HG03196 (cell line): ENCODE measurements at regions not wholly inside any gene's neighbourhood (a gene's known extent, or its start where the extent isn't known, plus 50 kb on each side); places are given as distances from the start of the nearest gene placed in this dataset.
"Not testable (repeated sequence)": the region's sequence is repeated elsewhere in the genome, so short reads cannot be mapped to it uniquely, and the experiment has no call there.

Experiments
- ATAC-seq: cut with Tn5 transposase; IDR thresholded peaks from one replicate; pipeline ENCODE4 v1.9.1; 2021; ENCODE audit not compliant: unreplicated experiment

- no peak for ATAC-seq
These were observed 135.9 kb downstream of the C6orf118 start for GRCh38 chr6:165173484-165173883.

GRCh38 chr6:165167861-165168260 lies 141.5 kb downstream of the C6orf118 start:
- ATAC-seq = no peak

DNA sequence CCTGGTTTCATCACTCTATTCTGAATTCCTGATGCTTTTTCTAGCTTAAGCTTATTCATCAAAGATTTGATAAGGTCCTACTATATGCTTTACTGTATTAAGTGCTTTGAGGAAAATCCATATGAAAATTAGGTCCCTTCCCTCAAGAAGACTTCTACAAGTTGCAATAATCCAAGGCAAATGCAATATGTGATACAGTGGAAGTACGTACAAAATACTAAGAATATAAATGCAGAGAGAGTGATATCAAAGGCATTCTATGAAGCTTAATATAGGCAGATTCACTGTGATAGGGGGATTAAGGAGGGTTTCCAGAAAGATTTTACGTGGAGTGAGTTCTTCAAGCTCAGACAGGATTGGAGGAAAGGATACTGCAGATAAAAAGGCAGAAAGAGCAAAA lies 142.1 kb downstream of the C6orf118 start:
- ATAC-seq = no peak

DNA sequence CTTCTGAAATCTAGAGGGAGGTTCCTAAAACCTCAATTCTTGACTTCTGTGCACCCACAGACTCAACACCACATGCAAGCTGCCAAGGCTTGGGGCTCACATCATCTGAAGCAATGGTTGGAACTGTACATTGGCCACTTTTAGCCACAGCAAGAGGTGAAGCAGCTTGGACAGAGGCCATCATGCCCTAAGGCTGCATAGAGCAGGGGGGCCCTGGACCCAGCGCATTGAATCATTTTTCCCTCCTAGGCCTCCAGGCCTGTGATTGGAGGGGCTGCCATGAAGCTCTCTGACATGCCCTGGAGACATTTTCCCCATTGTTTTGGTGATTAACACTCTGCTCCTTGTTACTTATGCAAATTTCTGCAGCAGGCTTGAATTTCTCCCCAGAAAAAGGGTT lies 145.9 kb downstream of the C6orf118 start:
- no peak for ATAC-seq

- no peak for ATAC-seq
These were observed 149.9 kb downstream of the C6orf118 start for GRCh38 chr6:165159460-165159859.

- no peak for ATAC-seq
These were observed 162.9 kb downstream of the C6orf118 start for GRCh38 chr6:165146456-165146855.

GRCh38 chr6:165135889-165136288 lies 173.5 kb downstream of the C6orf118 start:
- ATAC-seq = no peak

GRCh38 chr6:165129086-165129485 lies 180.3 kb downstream of the C6orf118 start:
- ATAC-seq = no peak

DNA sequence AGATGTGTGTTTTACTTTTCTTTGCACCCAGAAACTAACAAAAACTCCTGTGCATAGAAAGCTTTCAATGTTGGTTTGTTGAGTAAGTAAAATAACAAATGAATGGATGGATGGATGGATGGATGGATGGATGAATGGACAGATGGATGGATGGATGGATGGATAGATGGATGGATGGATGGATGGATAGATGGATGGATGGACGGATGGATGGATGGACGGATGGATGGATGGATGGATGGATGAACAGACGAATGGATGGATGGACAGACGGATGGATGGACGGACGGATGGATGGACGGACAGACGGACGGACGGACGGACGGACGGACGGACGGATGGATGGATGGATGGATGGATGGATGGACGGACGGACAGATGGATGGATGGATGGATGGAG lies 181.7 kb downstream of the C6orf118 start:
- not testable (repeated sequence) for ATAC-seq

- ATAC-seq = not testable (repeated sequence)
These were observed 184.7 kb downstream of the C6orf118 start for GRCh38 chr6:165124681-165125080.

- ATAC-seq = no peak
These were observed 190.0 kb downstream of the C6orf118 start for GRCh38 chr6:165119231-165120020.

GRCh38 chr6:165118736-165119135 lies 190.7 kb downstream of the C6orf118 start:
- ATAC-seq = no peak

DNA sequence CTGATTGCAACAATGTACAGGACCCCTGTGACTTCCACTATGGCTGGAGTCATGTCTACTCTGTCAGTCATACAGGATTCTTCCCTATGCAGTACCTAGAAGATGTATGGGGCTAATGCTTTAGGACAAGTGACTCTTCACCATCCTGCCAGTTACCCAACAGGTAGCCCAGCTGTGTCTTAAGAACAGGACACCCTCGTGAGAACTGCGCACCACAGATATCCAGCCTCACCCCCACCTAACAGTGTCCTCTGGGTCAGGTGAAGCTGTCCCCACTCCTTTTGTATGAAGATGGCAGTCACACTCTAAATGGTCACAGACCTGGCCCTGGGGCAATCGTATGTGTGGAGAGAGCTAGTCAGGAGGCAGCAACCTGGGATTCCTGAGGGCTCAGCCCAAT lies 191.6 kb downstream of the C6orf118 start:
- no peak for ATAC-seq

GRCh38 chr6:165117121-165117520 lies 192.3 kb downstream of the C6orf118 start:
- ATAC-seq = no peak

- ATAC-seq = no peak
These were observed 198.5 kb downstream of the C6orf118 start for GRCh38 chr6:165110860-165111259.

DNA sequence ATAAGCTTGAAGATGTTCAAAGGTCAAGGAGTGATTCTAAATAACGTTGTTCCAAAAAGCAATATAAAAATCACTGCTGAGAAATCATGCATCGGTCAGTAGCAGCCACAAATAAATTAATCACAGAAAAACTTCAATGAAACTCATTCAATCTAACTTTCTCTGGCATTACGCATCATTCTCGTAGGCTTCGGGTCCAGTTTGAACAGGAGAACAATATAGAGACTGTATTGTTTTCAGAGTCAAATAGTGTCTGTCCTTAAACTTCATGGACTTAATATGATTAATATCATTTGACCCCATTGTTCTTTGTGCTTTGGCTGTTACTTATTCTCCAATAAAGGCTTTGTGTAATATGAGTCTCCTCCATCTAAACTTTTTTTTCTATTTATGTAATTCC lies 200.4 kb downstream of the C6orf118 start:
- no peak for ATAC-seq

GRCh38 chr6:165106261-165106660 lies 203.1 kb downstream of the C6orf118 start:
- ATAC-seq = no peak

DNA sequence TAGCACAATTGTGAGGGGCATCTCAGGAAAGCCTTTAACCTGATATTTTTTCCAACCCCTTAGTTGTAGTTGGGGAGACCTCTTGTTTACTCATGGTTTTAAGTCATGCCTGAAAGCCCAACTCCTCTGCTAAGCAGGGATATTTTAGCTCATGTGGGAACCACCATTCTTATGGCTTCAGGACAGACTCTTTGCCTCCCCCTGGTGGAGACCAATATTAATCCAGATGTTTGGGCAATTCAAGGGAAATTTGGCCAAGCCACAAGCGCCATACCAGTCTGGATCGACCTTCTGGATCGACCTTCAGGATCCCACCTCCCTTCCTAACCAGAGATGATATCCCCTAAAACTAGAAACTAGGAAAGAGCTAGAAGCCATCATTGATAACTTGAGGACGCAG lies 211.2 kb downstream of the C6orf118 start:
- ATAC-seq = no peak

- no peak for ATAC-seq
These were observed 212.5 kb downstream of the C6orf118 start for GRCh38 chr6:165096868-165097267.

DNA sequence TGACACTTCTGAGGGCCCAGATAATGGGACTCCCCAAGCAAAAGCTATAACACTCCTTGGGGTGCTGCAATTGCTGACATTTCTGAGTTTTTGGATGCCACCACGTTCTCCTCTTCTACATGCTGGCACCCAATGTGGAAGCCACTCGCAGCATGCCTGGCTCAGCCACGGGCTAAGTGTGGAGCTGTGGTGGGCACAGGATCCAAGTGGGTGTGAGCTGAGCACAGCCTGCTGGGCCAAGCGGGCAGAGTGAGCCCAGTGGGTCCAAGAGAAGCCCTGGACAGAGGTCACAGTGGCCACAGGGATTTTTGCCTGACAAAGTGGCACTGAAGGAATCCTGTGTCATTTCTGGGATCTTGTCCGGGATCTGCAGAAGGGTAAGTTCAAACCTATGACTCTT lies 213.2 kb downstream of the C6orf118 start:
- ATAC-seq = no peak

DNA sequence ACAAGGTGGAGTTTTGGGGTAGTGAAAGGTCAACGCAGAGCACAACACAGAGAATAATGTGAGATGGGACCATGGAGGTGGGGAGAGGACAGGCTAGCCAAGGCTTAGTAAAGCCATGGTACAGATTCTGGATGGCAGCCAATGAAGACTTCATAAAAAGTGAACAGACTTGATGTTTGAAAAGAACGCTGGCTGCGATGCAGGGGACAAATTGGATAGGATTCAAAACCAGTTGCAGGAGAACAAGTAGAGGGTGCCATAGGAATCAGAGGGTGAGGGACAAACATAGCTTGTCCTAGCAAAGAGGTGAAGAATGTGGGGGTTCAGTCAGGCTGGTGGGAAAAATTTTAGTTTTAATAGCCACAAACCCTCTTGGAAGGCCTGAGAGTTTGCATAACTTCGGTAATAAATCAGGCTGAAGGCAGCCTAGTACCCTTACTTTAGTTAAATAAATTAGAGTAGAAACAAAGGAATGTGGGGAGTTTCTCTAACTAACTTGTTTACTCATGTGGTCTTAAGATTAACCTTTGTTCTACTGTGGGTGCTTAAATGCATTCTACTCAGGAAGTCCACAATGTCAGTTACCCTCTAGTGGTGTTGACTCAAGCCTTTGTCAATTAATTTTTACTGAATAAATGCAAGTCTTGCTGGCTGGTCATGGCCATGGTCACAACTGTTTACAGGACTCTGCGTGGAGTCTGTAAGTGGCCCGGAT lies 216.4 kb downstream of the C6orf118 start:
- ATAC-seq = no peak

- no peak for ATAC-seq
These were observed 218.2 kb downstream of the C6orf118 start for GRCh38 chr6:165091121-165091785.
